ENCODE measurements at regions not wholly inside any gene's neighbourhood (a gene's known extent, or its start where the extent isn't known, plus 50 kb on each side); places are given as distances from the start of the nearest gene placed in this dataset.

GRCh38 chr13:67967031-67967430 lies 736.9 kb upstream of the PCDH9 start:
- Histone ChIP-seq H3K27ac (no peak overlapping the region), H3K4me3 (no peak overlapping the region), H3K36me3 (no peaks in the 10 kb centered on the region), H3K4me1 (no peaks in the 10 kb centered on the region), H3K9me3 (no peaks in the 10 kb centered on the region), H3K27me3 (no peaks in the 10 kb centered on the region)
- TF ChIP-seq CTCF (IDR thresholded peaks at IDR 0.05) (no peak), POLR2A (IDR thresholded peaks at IDR 0.05) (no peak), EP300 (IDR thresholded peaks at IDR 0.05) (no peak)
- 72 to 96% methylated on average over 1 of the region's 1 CpG for WGBS, 2 donors
- DNase-seq (ENCODE audit: low spot score in 2 of 2): no peak

- 94 to 95% methylated on average over 1 of the region's 1 CpG for WGBS, 2 donors
- TF ChIP-seq EP300 (IDR thresholded peaks at IDR 0.05) (no peak), POLR2A (IDR thresholded peaks at IDR 0.05) (no peak), CTCF (IDR thresholded peaks at IDR 0.05) (no peak)
- no peak for DNase-seq (ENCODE audit: low spot score in 2 of 2)
- Histone ChIP-seq H3K27ac (no peak overlapping the region), H3K4me3 (no peak overlapping the region), H3K27me3 (no peaks in the 10 kb centered on the region), H3K9me3 (no peaks in the 10 kb centered on the region), H3K36me3 (no peaks in the 10 kb centered on the region), H3K4me1 (no peaks in the 10 kb centered on the region)
Measured at GRCh38 chr13:67966065-67966464, 735.9 kb upstream of the PCDH9 start.

GRCh38 chr13:67964986-67965385 lies 734.9 kb upstream of the PCDH9 start:
- Histone ChIP-seq H3K36me3 (no peaks in the 10 kb centered on the region), H3K27ac (no peak overlapping the region), H3K27me3 (no peaks in the 10 kb centered on the region), H3K9me3 (no peaks in the 10 kb centered on the region), H3K4me1 (no peaks in the 10 kb centered on the region), H3K4me3 (no peak overlapping the region)
- WGBS, 2 donors: 49 to 52% methylated on average over 1 of the region's 1 CpG
- DNase-seq (ENCODE audit: low spot score in 2 of 2): no peak
- no peak for TF ChIP-seq POLR2A (IDR thresholded peaks at IDR 0.05)

GRCh38 chr13:67964091-67964490 lies 734.0 kb upstream of the PCDH9 start:
- no peak for DNase-seq (ENCODE audit: low spot score in 2 of 2)
- no peak overlapping the region for H3K4me3 ChIP-seq
- no peak overlapping the region for H3K27ac ChIP-seq
- WGBS, 2 donors: 86 to 88% methylated on average over 2 of the region's 2 CpGs
- no peaks in the 10 kb centered on the region for H3K4me1 ChIP-seq
- no peaks in the 10 kb centered on the region for H3K9me3 ChIP-seq
- TF ChIP-seq EP300 (IDR thresholded peaks at IDR 0.05): no peak
- TF ChIP-seq POLR2A (IDR thresholded peaks at IDR 0.05): no peak
- no peak for TF ChIP-seq CTCF (IDR thresholded peaks at IDR 0.05)
- H3K36me3 ChIP-seq: no peaks in the 10 kb centered on the region
- H3K27me3 ChIP-seq: no peaks in the 10 kb centered on the region

GRCh38 chr13:67961331-67961730 lies 731.2 kb upstream of the PCDH9 start:
- WGBS, 2 donors: 64 to 75% methylated on average over 2 of the region's 2 CpGs
- Histone ChIP-seq H3K27me3 (no peaks in the 10 kb centered on the region), H3K9me3 (no peaks in the 10 kb centered on the region), H3K4me1 (no peaks in the 10 kb centered on the region), H3K36me3 (no peaks in the 10 kb centered on the region), H3K27ac (no peak overlapping the region), H3K4me3 (no peak overlapping the region)
- no peak for TF ChIP-seq CTCF (IDR thresholded peaks at IDR 0.05)
- TF ChIP-seq POLR2A (IDR thresholded peaks at IDR 0.05): no peak
- no peak for TF ChIP-seq EP300 (IDR thresholded peaks at IDR 0.05)
- DNase-seq (ENCODE audit: low spot score in 2 of 2): no peak

GRCh38 chr13:67951431-67951830 lies 721.3 kb upstream of the PCDH9 start:
- DNase-seq (ENCODE audit: low spot score in 2 of 2): no peak
- H3K27me3 ChIP-seq: no peaks in the 10 kb centered on the region
- no peaks in the 10 kb centered on the region for H3K4me1 ChIP-seq
- no peaks in the 10 kb centered on the region for H3K36me3 ChIP-seq
- no peak overlapping the region for H3K4me3 ChIP-seq
- no peak for TF ChIP-seq CTCF (IDR thresholded peaks at IDR 0.05)
- TF ChIP-seq EP300 (IDR thresholded peaks at IDR 0.05): no peak
- no peak for TF ChIP-seq POLR2A (IDR thresholded peaks at IDR 0.05)
- 81 to 97% methylated on average over 2 of the region's 2 CpGs for WGBS, 2 donors
- H3K9me3 ChIP-seq: peaks cover 0 to 3% (median 0%) of the 10 kb centered on the region in 4 donors
- H3K27ac ChIP-seq: no peak overlapping the region
